H9 (cell line): ENCODE measurements at regions not wholly inside any gene's neighbourhood (a gene's known extent, or its start where the extent isn't known, plus 50 kb on each side); places are given as distances from the start of the nearest gene placed in this dataset.

ENCODE experiments used
- DNase-seq: peaks from one replicate; pipeline ENCODE4 v3.0.0-alpha.2; 2017
- H2AFZ ChIP-seq: one replicate; pipeline ENCODE4 v1.6.1; 2013; ENCODE audit warnings: mild to moderate bottlenecking, low read length, control low read depth, moderate library complexity
- H2AK5ac ChIP-seq: 2 replicates; pipeline ENCODE4 v1.6.1; 2013; ENCODE audit warnings: low read length, control low read depth, mixed read lengths; ENCODE audit not compliant: insufficient read length
- H2BK120ac ChIP-seq: one replicate; pipeline ENCODE4 v1.6.1; 2013; ENCODE audit warnings: low read depth, mild to moderate bottlenecking, low read length, control low read depth, inconsistent platforms; ENCODE audit not compliant: poor library complexity, severe bottlenecking
- H2BK12ac ChIP-seq: 2 replicates; pipeline ENCODE4 v1.6.1; 2013; ENCODE audit warnings: low read length, control low read depth, mixed read lengths, low read depth; ENCODE audit not compliant: insufficient read length
- H2BK15ac ChIP-seq: 2 replicates; pipeline ENCODE4 v1.6.1; 2013; ENCODE audit warnings: low read depth, low read length, control low read depth
- H2BK20ac ChIP-seq: one replicate; pipeline ENCODE4 v1.6.1; 2013; ENCODE audit warnings: low read depth, mild to moderate bottlenecking, low read length, control low read depth, inconsistent platforms; ENCODE audit not compliant: poor library complexity, severe bottlenecking
- H2BK5ac ChIP-seq: 2 replicates; pipeline ENCODE4 v1.6.1; 2013; ENCODE audit warnings: low read length, control low read depth, mixed read lengths; ENCODE audit not compliant: insufficient read length
- H3K14ac ChIP-seq: 2 replicates; pipeline ENCODE4 v1.6.1; 2013; ENCODE audit warnings: low read length, control low read depth; ENCODE audit not compliant: insufficient read depth
- H3K18ac ChIP-seq: 2 replicates; pipeline ENCODE4 v1.6.1; 2013; ENCODE audit warnings: low read depth, mild to moderate bottlenecking, mixed read lengths, low read length, control low read depth; ENCODE audit not compliant: insufficient read length
- H3K23ac ChIP-seq: 2 replicates; pipeline ENCODE4 v1.6.1; 2013; ENCODE audit warnings: low read length, control low read depth, mixed read lengths, low read depth; ENCODE audit not compliant: insufficient read length
- H3K23me2 ChIP-seq: 2 replicates; pipeline ENCODE4 v1.6.1; 2013; ENCODE audit warnings: low read depth, mild to moderate bottlenecking, mixed read lengths, low read length, control low read depth; ENCODE audit not compliant: insufficient read length, poor library complexity, severe bottlenecking
- H3K27ac ChIP-seq: 2 replicates; pipeline ENCODE4 v1.5.1; 2013; ENCODE audit warnings: low read length, control low read depth, mixed read lengths, low read depth; ENCODE audit not compliant: insufficient read length
- H3K27me3 ChIP-seq: 2 replicates; pipeline ENCODE4 v1.6.1; 2013; ENCODE audit warnings: low read length, control low read depth, inconsistent platforms; ENCODE audit not compliant: insufficient read depth
- H3K4ac ChIP-seq: 2 replicates; pipeline ENCODE4 v1.6.1; 2013; ENCODE audit warnings: low read depth, mild to moderate bottlenecking, control low read depth, inconsistent platforms, low read length, moderate library complexity
- H3K4me1 ChIP-seq: 2 replicates; pipeline ENCODE4 v1.6.1; 2013; ENCODE audit warnings: low read length, control low read depth, inconsistent platforms; ENCODE audit not compliant: insufficient read depth
- H3K4me2 ChIP-seq: 2 replicates; pipeline ENCODE4 v1.6.1; 2013; ENCODE audit warnings: low read length, control low read depth, mixed read lengths; ENCODE audit not compliant: insufficient read length, insufficient read depth
- H3K56ac ChIP-seq: 2 replicates; pipeline ENCODE4 v1.6.1; 2013; ENCODE audit warnings: low read depth, mild to moderate bottlenecking, mixed read lengths, low read length, control low read depth; ENCODE audit not compliant: insufficient read length
- H3K79me1 ChIP-seq: 2 replicates; pipeline ENCODE4 v1.6.1; 2013; ENCODE audit warnings: low read depth, mild to moderate bottlenecking, moderate library complexity, low read length, control low read depth, inconsistent platforms; ENCODE audit not compliant: insufficient read depth, poor library complexity, severe bottlenecking
- H3K79me2 ChIP-seq: 2 replicates; pipeline ENCODE4 v1.6.1; 2013; ENCODE audit warnings: low read length, control low read depth, inconsistent platforms; ENCODE audit not compliant: insufficient read depth
- H3K9ac ChIP-seq: 2 replicates; pipeline ENCODE4 v1.6.1; 2013; ENCODE audit warnings: low read length, control low read depth, mixed read lengths; ENCODE audit not compliant: insufficient read length; ENCODE audit errors: extremely low read depth
- H3K9me3 ChIP-seq: one replicate; pipeline ENCODE4 v1.6.1; 2013; ENCODE audit warnings: low read depth, low read length, inconsistent platforms; ENCODE audit not compliant: control insufficient read depth
- H3T11ph ChIP-seq: one replicate; pipeline ENCODE4 v1.6.1; 2013; ENCODE audit warnings: mild to moderate bottlenecking, low read length, control low read depth, inconsistent platforms
- H4K20me1 ChIP-seq: one replicate; pipeline ENCODE4 v1.6.1; 2013; ENCODE audit not compliant: control insufficient read depth, insufficient read length, insufficient read depth
- H4K5ac ChIP-seq: 2 replicates; pipeline ENCODE4 v1.6.1; 2013; ENCODE audit warnings: low read depth, mild to moderate bottlenecking, mixed read lengths, low read length, control low read depth; ENCODE audit not compliant: insufficient read length
- H4K8ac ChIP-seq: replicated peaks from 2 replicates; pipeline ENCODE4 v1.6.1; 2013; ENCODE audit warnings: low read length, control low read depth, mixed read lengths, low read depth; ENCODE audit not compliant: insufficient read length
- H4K91ac ChIP-seq: 2 replicates; pipeline ENCODE4 v1.6.1; 2013; ENCODE audit warnings: low read depth, mild to moderate bottlenecking, moderate library complexity, mixed read lengths, low read length, control low read depth; ENCODE audit not compliant: insufficient read length
- H3K27ac Mint-ChIP-seq, 3 experiments: 2 replicates in 2 of 3; 3 replicates in 1 of 3; pipeline ENCODE4 v1.8.0; 2020 to 2021; ENCODE audit warnings: mixed read lengths in 3 of 3, mild to moderate bottlenecking in 1 of 3, moderate library complexity in 1 of 3
- H3K27me3 Mint-ChIP-seq: 2 replicates; pipeline ENCODE4 v1.8.0; 2021; ENCODE audit warnings: low read depth, mild to moderate bottlenecking, moderate library complexity, mixed read lengths
- H3K36me3 Mint-ChIP-seq, 3 experiments: 2 replicates in 2 of 3; 3 replicates in 1 of 3; pipeline ENCODE4 v1.8.0; 2020 to 2021; ENCODE audit warnings: low read depth in 3 of 3, mixed read lengths in 3 of 3; ENCODE audit not compliant: insufficient read depth in 1 of 3
- H3K4me1 Mint-ChIP-seq, 2 experiments: 2 replicates each; pipeline ENCODE4 v1.8.0; 2020; ENCODE audit warnings: mixed read lengths in 2 of 2
- H3K4me3 Mint-ChIP-seq, 2 experiments: 2 replicates in 1 of 2; 3 replicates in 1 of 2; pipeline ENCODE4 v1.8.0; 2020 to 2021; ENCODE audit warnings: mild to moderate bottlenecking in 2 of 2, mixed read lengths in 2 of 2, moderate library complexity in 1 of 2
- H3K9me3 Mint-ChIP-seq, 2 experiments: 2 replicates in 1 of 2; 3 replicates in 1 of 2; pipeline ENCODE4 v1.8.0; 2020; ENCODE audit warnings: mild to moderate bottlenecking in 2 of 2, mixed read lengths in 2 of 2, moderate library complexity in 1 of 2
- TF ChIP-seq, protein P1 (sequence below): fragments of 200-600 bp; sonication (generic); conservative IDR thresholded peaks from 3 replicates; pipeline ENCODE4 v1.8.0; 2021; ENCODE audit warnings: antibody characterized with exemption, mild to moderate bottlenecking

GRCh38 chr1:239586128-239586527 is 199.8 kb downstream of the CHRM3 start:
- DNase-seq = no peak
- H3K9me3 Mint-ChIP-seq = no peaks in the 10 kb centered on the region
- H4K8ac ChIP-seq = no peak overlapping the region
- no peak overlapping the region for H3K4me3 Mint-ChIP-seq
- no peak overlapping the region for H3K23ac ChIP-seq
- no peak overlapping the region for H2BK20ac ChIP-seq
- H3K27me3 Mint-ChIP-seq = no peaks in the 10 kb centered on the region
- no peak overlapping the region for H3K27ac ChIP-seq
- no peak overlapping the region for H3K4ac ChIP-seq
- no peak overlapping the region for H3K4me2 ChIP-seq
- no peak overlapping the region for H2AK5ac ChIP-seq
- H3K79me2 ChIP-seq = no peaks in the 10 kb centered on the region
- no peaks in the 10 kb centered on the region for H3K79me1 ChIP-seq
- no peak overlapping the region for H3T11ph ChIP-seq
- H2AFZ ChIP-seq = no peak overlapping the region
- H3K36me3 Mint-ChIP-seq = no peaks in the 10 kb centered on the region
- no peak overlapping the region for H3K18ac ChIP-seq
- no peaks in the 10 kb centered on the region for H3K9me3 ChIP-seq
- H2BK12ac ChIP-seq = no peak overlapping the region
- no peak overlapping the region for H4K5ac ChIP-seq
- TF ChIP-seq, protein P1, sequence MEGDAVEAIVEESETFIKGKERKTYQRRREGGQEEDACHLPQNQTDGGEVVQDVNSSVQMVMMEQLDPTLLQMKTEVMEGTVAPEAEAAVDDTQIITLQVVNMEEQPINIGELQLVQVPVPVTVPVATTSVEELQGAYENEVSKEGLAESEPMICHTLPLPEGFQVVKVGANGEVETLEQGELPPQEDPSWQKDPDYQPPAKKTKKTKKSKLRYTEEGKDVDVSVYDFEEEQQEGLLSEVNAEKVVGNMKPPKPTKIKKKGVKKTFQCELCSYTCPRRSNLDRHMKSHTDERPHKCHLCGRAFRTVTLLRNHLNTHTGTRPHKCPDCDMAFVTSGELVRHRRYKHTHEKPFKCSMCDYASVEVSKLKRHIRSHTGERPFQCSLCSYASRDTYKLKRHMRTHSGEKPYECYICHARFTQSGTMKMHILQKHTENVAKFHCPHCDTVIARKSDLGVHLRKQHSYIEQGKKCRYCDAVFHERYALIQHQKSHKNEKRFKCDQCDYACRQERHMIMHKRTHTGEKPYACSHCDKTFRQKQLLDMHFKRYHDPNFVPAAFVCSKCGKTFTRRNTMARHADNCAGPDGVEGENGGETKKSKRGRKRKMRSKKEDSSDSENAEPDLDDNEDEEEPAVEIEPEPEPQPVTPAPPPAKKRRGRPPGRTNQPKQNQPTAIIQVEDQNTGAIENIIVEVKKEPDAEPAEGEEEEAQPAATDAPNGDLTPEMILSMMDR = no peak
- H3K23me2 ChIP-seq = no peaks in the 10 kb centered on the region
- H3K4me1 ChIP-seq = no peaks in the 10 kb centered on the region
- peak overlapping the region in 1 of 3 experiments; percentile 41; a peak in 1 of 7 replicates for H3K27ac Mint-ChIP-seq
- no peak overlapping the region for H2BK15ac ChIP-seq
- no peak overlapping the region for H3K14ac ChIP-seq
- H3K27me3 ChIP-seq = no peaks in the 10 kb centered on the region
- H3K9ac ChIP-seq = no peak overlapping the region
- no peaks in the 10 kb centered on the region for H3K4me1 Mint-ChIP-seq
- no peak overlapping the region for H2BK5ac ChIP-seq
- no peak overlapping the region for H2BK120ac ChIP-seq
- no peaks in the 10 kb centered on the region for H4K20me1 ChIP-seq
- no peak overlapping the region for H4K91ac ChIP-seq
- no peak overlapping the region for H3K56ac ChIP-seq
